GM18520 (cell line): ENCODE measurements at regions not wholly inside any gene's neighbourhood (a gene's known extent, or its start where the extent isn't known, plus 50 kb on each side); places are given as distances from the start of the nearest gene placed in this dataset.
"Not testable (repeated sequence)": the region's sequence is repeated elsewhere in the genome, so short reads cannot be mapped to it uniquely, and the experiment has no call there.

Experiments used
- ATAC-seq: cut with Tn5 transposase; IDR thresholded peaks from one replicate; pipeline ENCODE4 v1.9.1; 2021; ENCODE audit not compliant: unreplicated experiment

DNA sequence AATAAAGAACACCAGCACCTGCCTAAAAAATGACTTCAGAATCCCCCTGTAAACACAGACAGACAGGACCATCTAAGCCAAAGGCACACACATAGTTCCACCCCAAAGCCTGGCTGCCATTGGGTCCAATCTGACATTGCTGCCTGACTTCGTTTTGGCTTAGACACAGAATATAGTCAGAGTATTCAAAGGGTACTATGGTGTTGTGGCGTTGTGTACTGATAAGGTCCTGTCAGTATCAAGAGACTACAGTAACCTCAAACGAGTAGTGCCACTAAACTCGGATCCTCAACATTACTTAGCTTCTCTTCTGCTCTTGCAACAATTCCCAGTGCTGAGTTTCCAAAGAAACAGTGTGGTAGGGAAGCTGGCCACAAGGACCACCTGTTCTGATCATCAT, 169.3 kb upstream of the NR5A2 start:
- no peak for ATAC-seq

GRCh38 chr1:199858856-199859255, 168.7 kb upstream of the NR5A2 start:
- ATAC-seq = no peak

DNA sequence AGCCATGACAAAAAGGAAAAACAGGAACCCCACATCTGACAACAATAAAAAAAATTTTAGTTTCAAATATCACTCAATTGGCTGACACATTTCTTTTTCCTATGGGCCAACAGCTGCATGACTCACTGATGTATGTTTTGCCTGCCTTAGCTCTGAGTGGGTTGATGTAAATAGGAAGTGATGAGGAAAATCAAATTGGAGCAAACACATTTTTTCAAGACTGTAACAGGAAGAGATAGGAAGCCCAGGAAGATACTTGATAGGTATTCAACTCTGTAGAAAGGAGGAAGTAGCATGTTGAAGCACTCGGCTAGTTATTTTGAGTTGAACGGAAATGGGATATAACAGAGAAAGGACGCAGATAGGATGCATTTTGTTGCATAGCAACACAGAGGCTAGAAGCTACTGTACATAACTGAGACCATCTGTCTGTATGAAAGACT, 168.0 kb upstream of the NR5A2 start:
- no peak for ATAC-seq

DNA sequence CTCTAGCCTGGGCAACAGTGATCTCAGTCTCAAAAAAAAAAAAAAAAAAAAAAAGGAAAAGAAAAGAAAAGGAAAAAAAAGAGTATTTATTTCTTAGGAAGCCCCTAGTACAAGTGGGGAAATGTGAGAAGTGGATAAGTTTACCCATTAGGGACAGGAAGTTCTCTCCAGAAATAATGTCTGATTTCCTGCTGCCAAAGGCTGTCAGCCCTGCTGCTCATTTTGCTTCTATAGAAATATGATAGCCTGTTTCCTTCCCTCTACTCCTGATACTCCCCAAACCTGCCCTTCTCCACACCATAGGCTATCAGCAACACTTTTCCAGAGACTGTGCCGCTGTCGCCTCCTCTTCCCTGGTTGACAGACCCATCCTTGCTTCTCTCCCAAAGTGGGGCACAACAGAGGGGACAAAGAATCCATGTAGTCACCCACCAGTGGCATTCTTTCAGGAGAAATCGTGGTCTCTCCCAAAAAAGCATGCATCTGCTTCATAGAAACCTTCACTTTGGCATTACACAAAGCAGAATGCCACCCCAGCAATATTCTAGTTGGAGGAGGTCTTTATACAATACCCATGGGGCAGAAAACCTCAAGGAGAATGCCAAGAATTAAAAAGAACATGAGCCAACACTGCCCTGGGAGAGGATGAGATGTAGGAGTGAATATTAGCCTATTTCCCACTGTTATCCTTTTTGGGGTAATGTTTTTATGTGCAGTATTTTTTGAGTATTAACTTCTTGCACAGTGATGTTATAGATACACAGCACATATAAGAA, 166.3 kb upstream of the NR5A2 start:
- no peak for ATAC-seq

GRCh38 chr1:199862047-199862446, 165.5 kb upstream of the NR5A2 start:
- ATAC-seq = no peak

DNA sequence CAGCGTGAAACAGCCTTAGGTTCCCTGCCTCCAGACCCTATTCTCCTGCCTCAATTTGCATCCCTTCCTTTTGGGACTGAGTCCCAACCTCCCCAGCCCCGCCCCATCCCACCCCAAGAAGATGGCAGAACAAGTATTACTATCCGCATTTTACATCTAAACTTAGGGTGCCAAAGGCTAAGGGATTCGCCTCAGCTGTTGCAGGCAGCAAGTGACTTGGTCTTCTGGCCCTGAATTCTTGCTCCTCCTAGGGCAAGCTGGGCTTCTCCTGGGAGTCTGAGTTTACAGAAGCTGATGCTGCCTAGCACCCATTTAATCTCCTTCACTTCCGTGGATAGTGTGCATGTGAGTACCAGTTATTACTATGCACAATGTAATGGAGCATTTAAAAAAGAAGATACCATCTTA, 161.3 kb upstream of the NR5A2 start:
- no peak for ATAC-seq

DNA sequence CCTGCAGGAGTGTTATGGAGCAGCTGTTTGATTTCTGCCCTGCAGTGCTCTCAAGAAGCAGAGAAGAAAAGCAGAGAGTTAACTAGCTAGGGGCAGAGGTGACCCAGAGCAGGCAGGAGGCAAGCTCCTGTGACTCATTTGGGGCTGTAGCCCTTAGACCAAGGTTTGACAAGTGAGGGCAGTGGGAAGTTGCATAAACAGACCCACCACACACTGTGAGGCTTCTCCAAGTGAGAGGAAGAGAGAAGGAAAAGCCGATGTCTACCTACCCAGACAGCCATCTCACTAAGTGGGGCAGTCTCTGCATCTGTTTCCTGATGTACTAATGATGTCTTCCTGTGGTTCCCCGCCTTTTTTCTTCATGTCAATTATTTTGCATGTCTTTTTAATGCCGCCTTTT, 159.9 kb upstream of the NR5A2 start:
- no peak for ATAC-seq

GRCh38 chr1:199868777-199869176, 158.7 kb upstream of the NR5A2 start:
- no peak for ATAC-seq

GRCh38 chr1:199875337-199875736, 152.2 kb upstream of the NR5A2 start:
- no peak for ATAC-seq

DNA sequence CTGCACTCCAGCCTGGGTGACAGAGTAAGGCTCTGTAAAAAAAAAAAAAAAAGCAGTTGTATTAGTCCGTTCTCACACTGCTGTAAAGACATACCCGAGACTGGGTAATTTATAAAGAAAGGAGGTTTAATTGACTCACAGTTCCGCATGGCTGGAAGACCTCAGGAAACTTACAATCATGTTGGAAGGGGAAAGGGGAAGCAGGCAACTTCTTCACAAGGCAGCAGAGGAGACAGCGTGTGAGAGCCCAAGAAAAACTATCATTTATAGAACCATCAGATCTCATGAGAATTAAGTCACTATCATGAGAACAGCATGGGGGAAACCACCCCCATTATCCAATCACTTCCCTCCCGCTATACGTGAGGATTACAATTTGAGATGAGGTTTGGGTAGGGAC, 151.7 kb upstream of the NR5A2 start:
- no peak for ATAC-seq

- no peak for ATAC-seq
These were observed 149.8 kb upstream of the NR5A2 start for GRCh38 chr1:199877526-199878384.

- ATAC-seq = no peak
These were observed 148.7 kb upstream of the NR5A2 start for GRCh38 chr1:199878823-199879222.

GRCh38 chr1:199898654-199899053, 128.9 kb upstream of the NR5A2 start:
- no peak for ATAC-seq

DNA sequence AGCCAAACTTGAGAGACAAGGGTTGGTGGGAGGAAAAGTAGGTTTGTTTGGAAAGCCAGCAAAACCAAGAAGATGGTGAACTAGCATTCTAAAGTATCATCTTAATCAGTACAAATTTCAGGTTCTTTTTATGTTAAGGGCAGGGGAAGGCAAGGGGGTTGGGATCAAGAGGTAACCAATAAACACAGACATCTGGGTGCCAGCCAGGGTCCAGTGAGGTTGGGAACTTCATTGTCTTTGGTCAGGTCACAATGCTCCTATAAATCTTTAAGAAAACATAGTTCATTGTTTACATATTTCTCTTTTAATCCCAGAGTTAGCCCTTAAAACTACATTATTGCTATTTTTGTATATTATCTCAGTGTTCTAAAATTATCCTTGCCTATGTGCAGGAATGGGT, 126.2 kb upstream of the NR5A2 start:
- ATAC-seq = no peak

- no peak for ATAC-seq
These were observed 120.1 kb upstream of the NR5A2 start for GRCh38 chr1:199907361-199907760.

- no peak for ATAC-seq
These were observed 118.4 kb upstream of the NR5A2 start for GRCh38 chr1:199909137-199909536.

DNA sequence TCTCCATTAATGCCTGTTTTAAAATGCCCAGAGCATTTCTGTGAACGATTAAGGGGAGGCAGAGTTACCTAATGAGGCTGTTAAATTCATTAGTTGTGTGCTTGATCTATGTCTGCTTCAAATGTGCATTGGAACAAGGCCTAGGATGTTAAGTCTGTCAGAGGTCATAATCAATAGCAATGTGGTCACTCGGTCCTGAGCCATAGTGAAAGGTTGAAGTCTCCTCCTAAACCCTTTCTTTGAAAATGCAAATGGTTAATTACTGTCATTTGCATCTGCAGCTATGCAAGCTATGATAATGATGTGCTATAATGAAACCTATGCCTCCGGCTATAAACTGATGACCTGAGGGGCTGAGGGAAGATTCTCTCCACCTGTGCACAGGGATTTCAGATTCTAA, 114.2 kb upstream of the NR5A2 start:
- no peak for ATAC-seq

DNA sequence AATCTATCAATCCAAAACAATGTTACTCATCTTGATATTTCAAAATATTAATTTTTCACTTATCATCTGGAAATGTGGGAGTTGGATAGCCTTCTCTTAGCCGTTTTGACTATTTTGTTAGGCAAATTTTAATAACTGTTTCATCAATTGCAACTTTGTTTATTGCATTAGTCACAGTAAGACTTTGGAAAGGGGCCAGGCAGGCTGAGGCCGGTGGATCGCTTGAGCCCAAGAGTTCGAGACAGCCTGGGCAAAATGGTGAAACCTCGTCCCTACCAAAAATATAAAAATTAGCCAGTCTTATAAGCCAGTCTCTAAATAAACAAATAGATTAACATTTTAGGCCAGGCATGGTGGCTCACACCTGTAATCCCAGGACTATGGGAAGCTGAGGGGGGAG, 113.0 kb upstream of the NR5A2 start:
- ATAC-seq = no peak

- ATAC-seq = no peak
These were observed 109.2 kb upstream of the NR5A2 start for GRCh38 chr1:199918196-199918769.

GRCh38 chr1:199920635-199921034, 106.9 kb upstream of the NR5A2 start:
- ATAC-seq = no peak

GRCh38 chr1:199929556-199929955, 98.0 kb upstream of the NR5A2 start:
- ATAC-seq = no peak

DNA sequence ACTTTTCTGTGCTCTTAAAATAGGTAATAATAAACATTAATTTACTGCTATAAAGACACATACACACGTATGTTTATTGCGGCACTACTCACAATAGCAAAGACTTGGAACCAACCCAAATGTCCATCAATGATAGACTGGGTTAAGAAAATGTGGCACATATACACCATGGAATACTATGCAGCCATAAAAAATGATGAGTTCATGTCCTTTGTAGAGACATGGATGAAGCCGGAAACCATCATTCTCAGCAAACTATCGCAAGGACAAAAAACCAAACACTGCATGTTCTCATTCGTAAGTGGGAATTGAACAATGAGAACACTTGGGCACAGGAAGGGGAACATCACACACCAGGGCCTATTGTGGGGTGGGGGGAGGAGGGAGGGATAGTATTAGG, 97.4 kb upstream of the NR5A2 start:
- ATAC-seq = not testable (repeated sequence)
